HK-2 (cell line): ENCODE measurements at regions not wholly inside any gene's neighbourhood (a gene's known extent, or its start where the extent isn't known, plus 50 kb on each side); places are given as distances from the start of the nearest gene placed in this dataset.

Source experiments
- DNase-seq: peaks from one replicate; pipeline ENCODE4 v3.0.0-alpha.2; 2018; ENCODE audit not compliant: unreplicated experiment

- DNase-seq, result no peak
Observed at GRCh38 chr6:95071464-95071863, 505.9 kb upstream of the MANEA start.

GRCh38 chr6:95078457-95078856, 498.9 kb upstream of the MANEA start:
- DNase-seq, result no peak

- DNase-seq, result no peak
Observed at GRCh38 chr6:95081231-95081630, 496.1 kb upstream of the MANEA start.

- DNase-seq, result no peak
Observed at GRCh38 chr6:95081949-95082348, 495.4 kb upstream of the MANEA start.

- no peak for DNase-seq
Observed at GRCh38 chr6:95083506-95083905, 493.8 kb upstream of the MANEA start.

- no peak for DNase-seq
Observed at GRCh38 chr6:95084867-95085266, 492.5 kb upstream of the MANEA start.

- peak; percentile 29 for DNase-seq
Observed at GRCh38 chr6:95087394-95088097, 489.8 kb upstream of the MANEA start.

- DNase-seq, result no peak
Observed at GRCh38 chr6:95091823-95092436, 485.4 kb upstream of the MANEA start.

GRCh38 chr6:95093154-95093553, 484.2 kb upstream of the MANEA start:
- no peak for DNase-seq

GRCh38 chr6:95094751-95095663, 482.3 kb upstream of the MANEA start:
- no peak for DNase-seq

GRCh38 chr6:95095855-95096254, 481.5 kb upstream of the MANEA start:
- DNase-seq, result no peak

- no peak for DNase-seq
Observed at GRCh38 chr6:95099410-95099809, 477.9 kb upstream of the MANEA start.

GRCh38 chr6:95109212-95109611, 468.1 kb upstream of the MANEA start:
- DNase-seq, result no peak

GRCh38 chr6:95110767-95111166, 466.6 kb upstream of the MANEA start:
- DNase-seq, result no peak

GRCh38 chr6:95117236-95117635, 460.1 kb upstream of the MANEA start:
- no peak for DNase-seq

GRCh38 chr6:95119927-95120326, 457.4 kb upstream of the MANEA start:
- DNase-seq, result no peak

GRCh38 chr6:95120984-95121383, 456.4 kb upstream of the MANEA start:
- no peak for DNase-seq

GRCh38 chr6:95127261-95127660, 450.1 kb upstream of the MANEA start:
- no peak for DNase-seq

- DNase-seq, result no peak
Observed at GRCh38 chr6:95128439-95128838, 448.9 kb upstream of the MANEA start.

GRCh38 chr6:95128947-95129346, 448.4 kb upstream of the MANEA start:
- DNase-seq, result no peak

GRCh38 chr6:95133578-95133977, 443.8 kb upstream of the MANEA start:
- no peak for DNase-seq

- no peak for DNase-seq
Observed at GRCh38 chr6:95135182-95135581, 442.2 kb upstream of the MANEA start.

- DNase-seq, result no peak
Observed at GRCh38 chr6:95142101-95142500, 435.2 kb upstream of the MANEA start.
